Uterus (tissue), 2 donors: ENCODE measurements at regions not wholly inside any gene's neighbourhood (a gene's known extent, or its start where the extent isn't known, plus 50 kb on each side); places are given as distances from the start of the nearest gene placed in this dataset.

ENCODE experiments used
- POLR2A ChIP-seq, 2 donors: fragments of 450-650 bp; IDR thresholded peaks; one replicate each; pipeline ENCODE4 v1.6.1; 2016; ENCODE audit warnings: antibody characterized with exemption in 2 of 2, mild to moderate bottlenecking in 1 of 2, moderate library complexity in 1 of 2
- TF ChIP-seq, protein P1 (sequence below), 4 experiments: fragments of 200-600 bp in 2 of 4; fragments of 450-650 bp in 2 of 4; sonication (generic) in 2 of 4; IDR thresholded peaks; one replicate each; pipeline ENCODE4 v1.5.1; 2016 to 2019; ENCODE audit warnings: antibody characterized with exemption in 4 of 4, mild to moderate bottlenecking in 2 of 4, moderate library complexity in 1 of 4

GRCh38 chr10:78929541-78929940 is 139.2 kb upstream of the ZMIZ1 start:
- TF ChIP-seq, protein P1, sequence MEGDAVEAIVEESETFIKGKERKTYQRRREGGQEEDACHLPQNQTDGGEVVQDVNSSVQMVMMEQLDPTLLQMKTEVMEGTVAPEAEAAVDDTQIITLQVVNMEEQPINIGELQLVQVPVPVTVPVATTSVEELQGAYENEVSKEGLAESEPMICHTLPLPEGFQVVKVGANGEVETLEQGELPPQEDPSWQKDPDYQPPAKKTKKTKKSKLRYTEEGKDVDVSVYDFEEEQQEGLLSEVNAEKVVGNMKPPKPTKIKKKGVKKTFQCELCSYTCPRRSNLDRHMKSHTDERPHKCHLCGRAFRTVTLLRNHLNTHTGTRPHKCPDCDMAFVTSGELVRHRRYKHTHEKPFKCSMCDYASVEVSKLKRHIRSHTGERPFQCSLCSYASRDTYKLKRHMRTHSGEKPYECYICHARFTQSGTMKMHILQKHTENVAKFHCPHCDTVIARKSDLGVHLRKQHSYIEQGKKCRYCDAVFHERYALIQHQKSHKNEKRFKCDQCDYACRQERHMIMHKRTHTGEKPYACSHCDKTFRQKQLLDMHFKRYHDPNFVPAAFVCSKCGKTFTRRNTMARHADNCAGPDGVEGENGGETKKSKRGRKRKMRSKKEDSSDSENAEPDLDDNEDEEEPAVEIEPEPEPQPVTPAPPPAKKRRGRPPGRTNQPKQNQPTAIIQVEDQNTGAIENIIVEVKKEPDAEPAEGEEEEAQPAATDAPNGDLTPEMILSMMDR (IDR thresholded peaks at IDR 0.05), result no peak
- no peak for TF ChIP-seq POLR2A (IDR thresholded peaks at IDR 0.05)
